ENCODE measurements at regions not wholly inside any gene's neighbourhood (a gene's known extent, or its start where the extent isn't known, plus 50 kb on each side); places are given as distances from the start of the nearest gene placed in this dataset.

DNA sequence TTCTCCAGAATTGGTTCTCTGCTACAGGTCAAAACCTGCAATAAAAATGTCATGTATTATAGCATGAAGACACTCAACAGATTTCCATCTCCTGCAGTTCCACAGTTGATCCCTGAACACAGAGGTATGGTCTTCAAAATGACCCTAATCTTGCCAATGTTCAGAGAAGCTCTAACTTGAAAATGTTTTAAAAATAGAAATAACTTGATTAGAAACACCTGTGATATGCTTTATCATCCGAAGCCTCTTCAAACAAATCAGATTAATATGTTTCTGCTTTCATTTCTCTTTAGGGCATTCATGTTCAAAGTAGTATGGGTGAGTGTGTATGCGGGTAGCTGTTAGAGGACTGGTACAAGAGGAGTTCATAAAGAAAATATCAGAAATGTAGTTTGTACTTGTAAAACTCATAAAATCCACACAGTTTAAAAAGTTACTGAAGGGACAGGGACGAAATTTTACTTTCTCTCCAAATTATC lies 60.4 kb downstream of the KCNRG start:
- TF ChIP-seq ZNF629 (tag by site-specific recombination; IDR thresholded peaks at IDR 0.05): no peak
- TF ChIP-seq, protein P1, sequence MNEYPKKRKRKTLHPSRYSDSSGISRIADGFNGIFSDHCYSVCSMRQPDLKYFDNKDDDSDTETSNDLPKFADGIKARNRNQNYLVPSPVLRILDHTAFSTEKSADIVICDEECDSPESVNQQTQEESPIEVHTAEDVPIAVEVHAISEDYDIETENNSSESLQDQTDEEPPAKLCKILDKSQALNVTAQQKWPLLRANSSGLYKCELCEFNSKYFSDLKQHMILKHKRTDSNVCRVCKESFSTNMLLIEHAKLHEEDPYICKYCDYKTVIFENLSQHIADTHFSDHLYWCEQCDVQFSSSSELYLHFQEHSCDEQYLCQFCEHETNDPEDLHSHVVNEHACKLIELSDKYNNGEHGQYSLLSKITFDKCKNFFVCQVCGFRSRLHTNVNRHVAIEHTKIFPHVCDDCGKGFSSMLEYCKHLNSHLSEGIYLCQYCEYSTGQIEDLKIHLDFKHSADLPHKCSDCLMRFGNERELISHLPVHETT (tag by site-specific recombination; IDR thresholded peaks at IDR 0.05): no peak
- TF ChIP-seq, protein P2, sequence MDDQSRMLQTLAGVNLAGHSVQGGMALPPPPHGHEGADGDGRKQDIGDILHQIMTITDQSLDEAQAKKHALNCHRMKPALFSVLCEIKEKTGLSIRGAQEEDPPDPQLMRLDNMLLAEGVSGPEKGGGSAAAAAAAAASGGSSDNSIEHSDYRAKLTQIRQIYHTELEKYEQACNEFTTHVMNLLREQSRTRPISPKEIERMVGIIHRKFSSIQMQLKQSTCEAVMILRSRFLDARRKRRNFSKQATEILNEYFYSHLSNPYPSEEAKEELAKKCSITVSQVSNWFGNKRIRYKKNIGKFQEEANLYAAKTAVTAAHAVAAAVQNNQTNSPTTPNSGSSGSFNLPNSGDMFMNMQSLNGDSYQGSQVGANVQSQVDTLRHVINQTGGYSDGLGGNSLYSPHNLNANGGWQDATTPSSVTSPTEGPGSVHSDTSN (CRISPR knock-in tag; IDR thresholded peaks at IDR 0.05): no peak
- TF ChIP-seq, protein P3, sequence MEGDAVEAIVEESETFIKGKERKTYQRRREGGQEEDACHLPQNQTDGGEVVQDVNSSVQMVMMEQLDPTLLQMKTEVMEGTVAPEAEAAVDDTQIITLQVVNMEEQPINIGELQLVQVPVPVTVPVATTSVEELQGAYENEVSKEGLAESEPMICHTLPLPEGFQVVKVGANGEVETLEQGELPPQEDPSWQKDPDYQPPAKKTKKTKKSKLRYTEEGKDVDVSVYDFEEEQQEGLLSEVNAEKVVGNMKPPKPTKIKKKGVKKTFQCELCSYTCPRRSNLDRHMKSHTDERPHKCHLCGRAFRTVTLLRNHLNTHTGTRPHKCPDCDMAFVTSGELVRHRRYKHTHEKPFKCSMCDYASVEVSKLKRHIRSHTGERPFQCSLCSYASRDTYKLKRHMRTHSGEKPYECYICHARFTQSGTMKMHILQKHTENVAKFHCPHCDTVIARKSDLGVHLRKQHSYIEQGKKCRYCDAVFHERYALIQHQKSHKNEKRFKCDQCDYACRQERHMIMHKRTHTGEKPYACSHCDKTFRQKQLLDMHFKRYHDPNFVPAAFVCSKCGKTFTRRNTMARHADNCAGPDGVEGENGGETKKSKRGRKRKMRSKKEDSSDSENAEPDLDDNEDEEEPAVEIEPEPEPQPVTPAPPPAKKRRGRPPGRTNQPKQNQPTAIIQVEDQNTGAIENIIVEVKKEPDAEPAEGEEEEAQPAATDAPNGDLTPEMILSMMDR (tag by site-specific recombination; IDR thresholded peaks at IDR 0.05): no peak
- TF ChIP-seq ZNF473 (tag by site-specific recombination; IDR thresholded peaks at IDR 0.05): no peak

All from HEK293 (cell line).